ENCODE measurements at regions not wholly inside any gene's neighbourhood (a gene's known extent, or its start where the extent isn't known, plus 50 kb on each side); places are given as distances from the start of the nearest gene placed in this dataset.

DNA sequence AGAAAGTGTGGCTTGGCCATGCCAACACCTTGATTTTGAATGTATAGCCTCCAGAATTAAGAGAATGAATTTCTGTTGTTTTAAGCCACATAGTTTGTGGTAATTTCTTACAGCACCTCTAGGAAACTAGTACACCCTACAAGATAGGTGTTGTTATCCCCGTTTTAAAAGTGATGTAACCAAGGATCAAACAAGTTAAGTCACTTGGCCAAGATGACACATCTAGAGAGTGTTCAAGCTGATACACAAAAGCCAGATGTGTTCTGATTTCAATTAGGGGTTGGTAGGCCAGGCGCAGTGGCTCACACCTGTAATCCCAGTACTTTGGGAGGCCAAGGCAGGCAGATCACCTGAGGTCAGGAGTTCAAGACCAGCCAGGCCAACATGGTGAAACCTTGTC is 396.5 kb upstream of the SOX9 start:
- TF ChIP-seq POLR2A (IDR thresholded peaks at IDR 0.05; ENCODE audit: low read depth) = no peak
- TF ChIP-seq POLR2AphosphoS5 (IDR thresholded peaks at IDR 0.05) = no peak
- TF ChIP-seq, protein P1, sequence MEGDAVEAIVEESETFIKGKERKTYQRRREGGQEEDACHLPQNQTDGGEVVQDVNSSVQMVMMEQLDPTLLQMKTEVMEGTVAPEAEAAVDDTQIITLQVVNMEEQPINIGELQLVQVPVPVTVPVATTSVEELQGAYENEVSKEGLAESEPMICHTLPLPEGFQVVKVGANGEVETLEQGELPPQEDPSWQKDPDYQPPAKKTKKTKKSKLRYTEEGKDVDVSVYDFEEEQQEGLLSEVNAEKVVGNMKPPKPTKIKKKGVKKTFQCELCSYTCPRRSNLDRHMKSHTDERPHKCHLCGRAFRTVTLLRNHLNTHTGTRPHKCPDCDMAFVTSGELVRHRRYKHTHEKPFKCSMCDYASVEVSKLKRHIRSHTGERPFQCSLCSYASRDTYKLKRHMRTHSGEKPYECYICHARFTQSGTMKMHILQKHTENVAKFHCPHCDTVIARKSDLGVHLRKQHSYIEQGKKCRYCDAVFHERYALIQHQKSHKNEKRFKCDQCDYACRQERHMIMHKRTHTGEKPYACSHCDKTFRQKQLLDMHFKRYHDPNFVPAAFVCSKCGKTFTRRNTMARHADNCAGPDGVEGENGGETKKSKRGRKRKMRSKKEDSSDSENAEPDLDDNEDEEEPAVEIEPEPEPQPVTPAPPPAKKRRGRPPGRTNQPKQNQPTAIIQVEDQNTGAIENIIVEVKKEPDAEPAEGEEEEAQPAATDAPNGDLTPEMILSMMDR (IDR thresholded peaks at IDR 0.05) = no peak
- no peak for TF ChIP-seq EP300 (IDR thresholded peaks at IDR 0.05)
